HEK293T (cell line): ENCODE measurements at regions not wholly inside any gene's neighbourhood (a gene's known extent, or its start where the extent isn't known, plus 50 kb on each side); places are given as distances from the start of the nearest gene placed in this dataset.

Experiments
- CTCF ChIA-PET: fragments of 350-600 bp; formaldehyde crosslinking; extraction: SDS; loops from one replicate; lab custom pipeline; 2021; ENCODE audit warnings: antibody characterized with exemption, inconsistent platforms; lab: Yijun Ruan, JAX
- POLR2A ChIA-PET: fragments of 350-600 bp; formaldehyde crosslinking; extraction: SDS; loops from one replicate; lab custom pipeline; 2020; ENCODE audit warnings: antibody characterized with exemption, inconsistent platforms; lab: Yijun Ruan, JAX
- DNase-seq: peaks from one replicate; pipeline ENCODE4 v3.0.0; 2012; ENCODE audit warnings: mixed read lengths; ENCODE audit errors: extremely low spot score
- ARNT ChIP-seq: fragments of 450-650 bp; IDR thresholded peaks from 2 replicates; pipeline ENCODE4 v1.6.1; 2017; ENCODE audit warnings: mild to moderate bottlenecking
- BHLHE40 ChIP-seq: fragments of 450-650 bp; IDR thresholded peaks from 2 replicates; pipeline ENCODE4 v1.6.1; 2016; ENCODE audit warnings: mild to moderate bottlenecking, moderate library complexity, borderline replicate concordance
- CTBP1 ChIP-seq: fragments of 450-650 bp; IDR thresholded peaks from 2 replicates; pipeline ENCODE4 v1.6.1; 2016; ENCODE audit warnings: borderline replicate concordance
- ELF4 ChIP-seq: fragments of 450-650 bp; IDR thresholded peaks from 2 replicates; pipeline ENCODE4 v1.6.1; 2017; ENCODE audit warnings: antibody characterized with exemption
- FOXA1 ChIP-seq: fragments of 450-650 bp; IDR thresholded peaks from 2 replicates; pipeline ENCODE4 v1.6.1; 2016; ENCODE audit warnings: mild to moderate bottlenecking
- FOXK2 ChIP-seq: fragments of 450-650 bp; IDR thresholded peaks from 2 replicates; pipeline ENCODE4 v1.6.1; 2016; ENCODE audit warnings: mild to moderate bottlenecking
- FOXM1 ChIP-seq: fragments of 450-650 bp; IDR thresholded peaks from 2 replicates; pipeline ENCODE4 v1.6.1; 2017; ENCODE audit warnings: mild to moderate bottlenecking, borderline replicate concordance
- HDGF ChIP-seq: fragments of 450-650 bp; IDR thresholded peaks from 2 replicates; pipeline ENCODE4 v1.6.1; 2017; ENCODE audit warnings: antibody characterized with exemption, borderline replicate concordance
- L3MBTL2 ChIP-seq: fragments of 450-650 bp; conservative IDR thresholded peaks from 2 replicates; pipeline ENCODE4 v1.6.1; 2016; ENCODE audit warnings: mild to moderate bottlenecking
- LEF1 ChIP-seq: fragments of 450-650 bp; IDR thresholded peaks from 2 replicates; pipeline ENCODE4 v1.6.1; 2017; ENCODE audit warnings: mild to moderate bottlenecking, borderline replicate concordance
- NFRKB ChIP-seq: fragments of 450-650 bp; IDR thresholded peaks from 2 replicates; pipeline ENCODE4 v1.6.1; 2016; ENCODE audit warnings: mild to moderate bottlenecking, moderate library complexity
- PKNOX1 ChIP-seq: fragments of 450-650 bp; IDR thresholded peaks from 2 replicates; pipeline ENCODE4 v1.6.1; 2016
- SP1 ChIP-seq: fragments of 450-650 bp; IDR thresholded peaks from 2 replicates; pipeline ENCODE4 v1.6.1; 2017
- SUZ12 ChIP-seq: fragments of 450-650 bp; IDR thresholded peaks from 2 replicates; pipeline ENCODE4 v1.6.1; 2016; ENCODE audit warnings: mild to moderate bottlenecking
- TARDBP ChIP-seq: fragments of 450-650 bp; IDR thresholded peaks from 2 replicates; pipeline ENCODE4 v1.6.1; 2016
- ZNF384 ChIP-seq: fragments of 450-650 bp; IDR thresholded peaks from 2 replicates; pipeline ENCODE4 v1.6.1; 2016

- no peak for TF ChIP-seq L3MBTL2
- TF ChIP-seq FOXK2, result no peak
- no peak for TF ChIP-seq HDGF
- no peak for TF ChIP-seq ELF4
- TF ChIP-seq PKNOX1, result no peak
- TF ChIP-seq SP1, result no peak
- TF ChIP-seq TARDBP, result no peak
- TF ChIP-seq ZNF384, result no peak
- TF ChIP-seq ARNT, result no peak
- no peak for TF ChIP-seq NFRKB
- no peak for TF ChIP-seq CTBP1
- TF ChIP-seq BHLHE40, result no peak
- TF ChIP-seq FOXA1, result no peak
- no peak for TF ChIP-seq FOXM1
- TF ChIP-seq LEF1, result no peak
- no peak for DNase-seq
- ChIA-PET CTCF (no interaction called here), POLR2A (no interaction called here)
Observed at GRCh38 chr1:60908159-60908558, 174.2 kb upstream of the NFIA start.

GRCh38 chr1:60906526-60906925, 175.8 kb upstream of the NFIA start:
- DNase-seq, result no peak
- ChIA-PET POLR2A (no interaction called here), CTCF (no interaction called here)
- TF ChIP-seq PKNOX1 (no peak), SP1 (no peak), TARDBP (no peak)

- CTCF ChIA-PET, result no interaction called here
- POLR2A ChIA-PET, result no interaction called here
- TF ChIP-seq FOXK2, result no peak
- no peak for TF ChIP-seq NFRKB
- no peak for TF ChIP-seq CTBP1
- no peak for TF ChIP-seq SP1
- TF ChIP-seq ARNT, result no peak
- no peak for TF ChIP-seq FOXM1
- TF ChIP-seq TARDBP, result no peak
- TF ChIP-seq BHLHE40, result no peak
- TF ChIP-seq HDGF, result no peak
- TF ChIP-seq L3MBTL2, result no peak
- TF ChIP-seq FOXA1, result no peak
- TF ChIP-seq PKNOX1, result no peak
- TF ChIP-seq ELF4, result no peak
- TF ChIP-seq SUZ12, result no peak
- no peak for TF ChIP-seq ZNF384
- TF ChIP-seq LEF1, result no peak
- no peak for DNase-seq
Observed at GRCh38 chr1:60906039-60906438, 176.3 kb upstream of the NFIA start.

- no peak for DNase-seq
- POLR2A ChIA-PET, result no interaction called here
- CTCF ChIA-PET, result interaction anchor here (0.6 kb wide), 1 partner anchor 670 kb away, joined by 3 read pairs; no protein-coding TSS in a partner anchor
- TF ChIP-seq L3MBTL2, result no peak
- no peak for TF ChIP-seq CTBP1
- TF ChIP-seq TARDBP, result no peak
- TF ChIP-seq NFRKB, result no peak
- TF ChIP-seq PKNOX1, result no peak
- TF ChIP-seq BHLHE40, result no peak
- TF ChIP-seq FOXK2, result no peak
- TF ChIP-seq ARNT, result no peak
- no peak for TF ChIP-seq FOXM1
- TF ChIP-seq HDGF, result no peak
- TF ChIP-seq SP1, result no peak
- TF ChIP-seq LEF1, result no peak
- TF ChIP-seq FOXA1, result no peak
- TF ChIP-seq SUZ12, result no peak
- TF ChIP-seq ELF4, result no peak
- no peak for TF ChIP-seq ZNF384
Observed at GRCh38 chr1:60904099-60904851, 178.1 kb upstream of the NFIA start.

GRCh38 chr1:60903591-60903990, 178.8 kb upstream of the NFIA start:
- no peak for DNase-seq
- ChIA-PET POLR2A (no interaction called here), CTCF (interaction anchor here (0.6 kb wide), 1 partner anchor 671 kb away, joined by 3 read pairs; no protein-coding TSS in a partner anchor)
- no peak for TF ChIP-seq LEF1

GRCh38 chr1:60899464-60899863, 182.9 kb upstream of the NFIA start:
- ChIA-PET POLR2A (no interaction called here), CTCF (interaction anchor here (0.7 kb wide), 1 partner anchor 15 kb away, joined by 3 read pairs; no protein-coding TSS in a partner anchor)
- TF ChIP-seq FOXK2 (no peak), FOXM1 (no peak), HDGF (no peak), L3MBTL2 (no peak), PKNOX1 (no peak), ZNF384 (no peak), LEF1 (no peak), ARNT (no peak), FOXA1 (no peak), SUZ12 (no peak), BHLHE40 (no peak), CTBP1 (no peak), ELF4 (no peak), NFRKB (no peak), TARDBP (no peak), SP1 (no peak)
- DNase-seq, result no peak
